ENCODE measurements at regions not wholly inside any gene's neighbourhood (a gene's known extent, or its start where the extent isn't known, plus 50 kb on each side); places are given as distances from the start of the nearest gene placed in this dataset.
"Not testable (repeated sequence)": the region's sequence is repeated elsewhere in the genome, so short reads cannot be mapped to it uniquely, and the experiment has no call there.

DNA sequence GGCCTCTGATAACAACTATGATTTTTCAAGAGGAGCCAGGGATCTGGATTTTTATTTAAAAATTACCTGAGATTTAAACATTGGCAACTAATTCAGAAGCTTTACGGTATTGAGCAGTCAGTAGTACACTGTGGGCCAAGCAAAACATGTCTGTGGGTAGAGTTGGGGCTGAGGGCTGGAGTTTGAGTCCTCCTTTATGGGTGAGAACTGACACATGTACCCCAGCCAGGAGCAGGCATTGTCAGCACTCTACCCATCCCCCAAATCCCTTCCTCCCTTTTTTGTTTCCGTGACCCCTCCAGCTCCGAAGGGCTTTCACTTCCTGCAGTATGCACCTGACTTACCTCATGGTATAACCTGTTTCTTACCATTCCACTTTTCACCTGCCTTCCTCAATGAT is 131.4 kb downstream of the SNX5 start:
- DNase-seq (ENCODE audit: low read depth, low spot score) = peak; percentile 23

DNA sequence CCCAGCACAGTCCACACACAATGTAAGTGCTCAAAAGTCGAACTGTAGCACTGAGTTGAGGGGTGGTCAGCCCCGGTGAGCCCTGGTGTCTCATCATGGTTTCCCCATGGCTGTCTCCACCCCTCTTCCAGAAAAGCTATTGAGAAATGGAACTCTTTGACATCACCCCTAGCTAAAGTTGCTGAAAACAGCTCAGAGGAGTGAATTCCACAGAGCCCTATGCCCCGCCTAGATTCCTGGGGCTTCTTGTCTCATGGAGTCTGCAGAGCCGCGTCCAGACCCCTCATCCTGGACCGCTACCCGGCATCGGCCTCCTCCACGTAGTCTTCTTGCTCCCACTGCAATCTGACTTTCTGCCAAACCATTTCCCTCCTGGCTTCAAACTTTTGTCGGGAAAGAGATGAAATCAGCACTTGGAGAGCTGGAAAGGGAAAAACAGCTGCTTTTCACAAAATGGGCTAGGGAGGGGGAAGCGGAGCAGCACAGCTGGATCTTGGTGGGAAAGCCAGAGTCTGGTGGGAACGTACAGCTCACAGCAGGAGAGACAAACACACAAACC is 132.2 kb downstream of the SNX5 start:
- DNase-seq (ENCODE audit: low read depth, low spot score) = peak; percentile 86

DNA sequence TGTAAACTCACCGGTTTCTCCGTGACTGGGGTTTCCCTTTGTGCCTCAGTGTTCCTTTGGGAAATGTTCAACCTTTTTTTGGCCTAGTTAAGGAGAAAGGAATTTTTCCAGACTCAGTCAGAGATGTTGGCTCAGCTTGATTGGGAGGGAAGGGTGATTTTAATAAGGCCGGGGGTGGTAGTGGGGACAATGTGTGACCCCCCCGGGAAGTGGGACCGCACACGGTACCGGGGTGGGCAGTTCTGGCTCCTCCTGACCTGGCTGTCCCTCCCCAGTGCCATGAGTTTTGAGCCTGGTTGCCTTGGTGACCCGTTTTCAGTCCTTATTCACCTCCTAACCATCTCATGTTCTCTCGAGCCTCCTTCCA is 132.7 kb downstream of the SNX5 start:
- no peak for DNase-seq (ENCODE audit: low read depth, low spot score)

DNA sequence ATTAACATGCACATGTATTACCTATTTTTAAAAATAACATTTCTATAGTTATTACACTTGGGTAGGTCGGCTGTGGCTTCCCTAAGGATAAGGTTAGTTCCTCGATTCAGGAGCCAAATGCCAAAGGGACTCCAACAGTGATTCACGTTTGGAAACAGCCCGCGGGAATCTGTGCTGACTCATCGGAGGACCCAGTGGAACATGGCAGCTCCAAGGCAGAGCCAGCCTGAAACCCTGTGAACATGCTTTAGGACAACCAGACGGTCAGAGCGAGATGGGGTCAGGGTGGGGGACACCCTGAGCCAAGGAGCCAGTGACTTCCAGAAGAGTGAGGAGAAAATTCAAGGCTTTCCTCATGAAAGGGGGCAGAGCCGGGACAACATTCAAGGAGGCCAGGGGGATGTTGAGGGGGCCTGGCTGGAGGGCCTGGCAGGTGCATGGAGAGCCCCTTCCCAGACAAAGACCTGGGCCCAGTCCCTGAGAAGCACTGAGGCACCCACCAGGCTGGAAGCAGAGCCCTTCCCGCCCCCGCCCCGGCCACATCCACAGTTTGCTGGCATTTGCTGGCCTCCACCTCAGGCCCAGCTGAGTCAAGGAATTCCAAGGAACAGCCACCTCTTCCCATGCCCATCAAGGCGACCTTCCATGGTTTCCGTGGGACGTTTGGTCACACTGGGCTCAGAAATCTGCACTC is 133.2 kb downstream of the SNX5 start:
- peak; percentile 89 for DNase-seq (ENCODE audit: low read depth, low spot score)

DNA sequence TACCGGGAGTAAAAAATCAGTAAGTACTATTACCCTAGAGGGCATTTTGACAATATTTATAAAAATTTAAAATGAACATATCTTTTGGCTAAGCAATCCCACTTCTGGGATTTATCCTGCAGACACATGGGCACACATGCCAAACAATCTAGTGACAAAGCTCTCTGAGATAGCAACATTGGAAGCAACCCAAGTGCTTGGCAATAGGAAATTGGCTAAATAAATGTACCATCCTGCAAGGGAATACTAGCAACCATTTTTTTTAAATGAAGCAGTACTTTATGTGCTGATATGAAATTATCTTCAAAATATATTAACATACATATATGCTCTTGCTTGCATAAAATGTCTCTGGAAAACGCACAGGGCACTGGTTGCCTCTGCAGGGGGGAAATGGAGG is 133.8 kb downstream of the SNX5 start:
- no peak for DNase-seq (ENCODE audit: low read depth, low spot score)

DNA sequence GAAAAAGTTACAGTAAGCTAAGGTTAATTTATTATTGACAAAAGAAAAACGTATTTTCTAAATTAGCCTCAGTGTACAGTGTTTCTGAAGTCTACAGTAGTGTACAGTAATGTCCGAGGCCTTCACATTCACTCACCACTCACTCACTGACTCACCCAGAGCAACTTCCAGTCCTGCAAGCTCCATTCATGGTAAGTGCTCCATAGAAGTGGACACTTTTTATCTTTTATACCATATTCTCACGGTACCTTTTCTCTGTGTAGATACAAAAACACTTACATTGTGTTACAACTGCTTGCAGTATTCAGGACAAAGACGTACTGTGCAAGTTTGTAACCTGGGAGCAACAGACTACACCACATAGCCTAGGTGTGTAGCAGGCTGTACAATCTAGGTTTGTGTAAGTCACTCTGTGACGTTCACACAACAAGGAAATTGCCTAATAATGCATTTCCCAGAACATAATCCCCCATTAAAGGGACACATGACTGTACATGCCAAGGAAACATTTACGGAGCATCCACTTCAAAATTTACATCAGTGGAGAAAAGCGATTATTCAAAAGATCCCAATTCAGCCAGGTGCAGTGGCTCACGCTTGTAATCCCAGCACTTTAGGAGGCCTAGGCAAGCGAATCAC is 133.4 kb downstream of the BANF2 start:
- DNase-seq (ENCODE audit: low read depth, low spot score) = no peak

DNA sequence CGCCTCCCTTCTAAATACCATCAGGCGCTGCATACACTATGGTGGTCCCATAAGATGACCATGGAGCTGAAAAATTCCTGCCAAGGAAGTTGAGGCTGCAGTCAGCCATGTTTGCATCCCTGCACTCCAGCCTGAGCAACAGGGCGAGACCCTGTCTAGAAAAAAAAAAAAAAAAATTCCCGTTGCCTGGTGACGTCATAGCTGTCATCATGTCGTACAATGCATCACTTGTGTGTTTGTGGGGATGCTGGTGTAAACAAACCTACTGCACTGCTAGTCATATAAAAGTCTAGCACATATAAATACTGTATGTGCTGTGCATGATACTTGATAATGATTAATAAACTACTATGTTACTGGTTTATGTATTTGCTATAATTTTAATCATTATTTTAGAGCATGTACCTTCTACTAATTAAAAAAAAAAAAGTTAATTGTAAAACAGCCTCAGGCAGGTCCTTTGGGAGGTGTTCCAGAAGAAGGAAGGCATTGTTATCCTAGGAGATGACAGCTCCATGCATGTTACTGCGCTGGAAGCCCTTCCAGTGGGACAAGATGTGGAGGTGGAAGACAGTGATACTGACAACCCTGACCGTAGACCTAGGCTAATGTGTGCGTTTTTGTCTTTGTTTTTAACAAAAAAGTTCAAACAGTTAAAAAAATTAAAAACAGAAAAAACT is 132.6 kb downstream of the BANF2 start:
- no peak for DNase-seq (ENCODE audit: low read depth, low spot score)

DNA sequence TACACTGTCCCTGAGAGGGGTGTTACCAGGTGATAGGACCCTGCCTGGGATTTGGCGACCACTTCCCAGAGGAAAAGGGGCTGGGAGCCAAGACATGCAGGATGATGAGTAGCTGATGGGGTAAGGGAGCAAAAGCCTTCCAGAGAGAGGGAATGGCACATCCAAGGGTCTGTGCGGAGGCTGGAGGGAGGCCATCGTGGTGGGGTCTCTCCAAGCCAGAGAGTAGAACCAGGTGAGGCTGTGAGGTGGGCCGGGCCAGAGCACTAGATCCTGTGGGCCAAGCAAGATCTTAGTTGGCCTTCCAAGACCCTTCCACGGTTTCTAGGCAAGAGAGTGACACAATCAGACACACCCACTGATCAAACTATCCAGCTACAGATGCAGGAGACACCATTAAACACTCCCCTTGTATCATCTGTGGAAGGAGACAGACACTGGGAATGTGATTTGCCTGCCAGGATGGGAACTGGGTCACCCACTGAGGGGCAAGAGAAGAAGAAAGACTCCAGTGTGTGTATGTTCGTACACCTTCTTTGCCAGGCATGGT is 128.9 kb downstream of the BANF2 start:
- no peak for DNase-seq (ENCODE audit: low read depth, low spot score)

DNA sequence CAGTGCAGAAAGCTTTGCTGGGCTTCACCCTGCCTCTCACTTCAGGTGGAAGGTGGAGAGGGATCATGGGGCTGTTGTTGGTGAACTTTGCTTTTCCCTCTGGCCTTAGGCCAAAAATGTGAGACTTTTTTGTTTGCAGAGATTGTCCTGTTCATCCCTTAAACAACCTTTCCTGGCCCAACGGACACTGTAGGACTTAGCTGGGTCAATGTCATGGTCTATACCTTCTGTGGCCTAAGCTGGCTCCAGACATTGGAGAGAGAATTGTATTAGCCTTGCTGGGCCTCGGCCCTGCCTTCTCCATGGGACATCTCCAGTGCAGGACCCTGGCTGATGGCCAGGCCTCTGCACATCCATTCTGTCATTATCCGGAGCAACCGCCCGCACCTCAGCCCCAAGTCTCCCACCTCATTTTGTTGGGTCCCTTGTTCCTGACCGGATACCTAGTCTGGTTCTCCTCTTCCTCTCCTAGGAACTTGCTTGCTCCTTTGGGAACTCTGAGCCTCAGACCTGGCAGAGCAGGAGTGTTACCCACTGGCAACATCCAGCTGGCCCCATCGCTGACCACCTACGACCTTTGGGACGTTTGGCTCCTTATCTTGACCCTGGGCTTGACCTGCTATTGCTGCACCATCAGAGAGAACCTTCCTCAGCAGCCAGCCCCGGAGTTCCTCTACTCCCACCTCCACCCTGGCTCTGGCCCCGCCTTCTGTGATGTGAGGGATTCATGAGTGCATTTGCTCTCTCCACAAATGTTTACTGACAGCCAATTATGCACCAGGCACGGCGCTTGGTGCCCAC is 128.2 kb downstream of the BANF2 start:
- DNase-seq (ENCODE audit: low read depth, low spot score) = no peak

DNA sequence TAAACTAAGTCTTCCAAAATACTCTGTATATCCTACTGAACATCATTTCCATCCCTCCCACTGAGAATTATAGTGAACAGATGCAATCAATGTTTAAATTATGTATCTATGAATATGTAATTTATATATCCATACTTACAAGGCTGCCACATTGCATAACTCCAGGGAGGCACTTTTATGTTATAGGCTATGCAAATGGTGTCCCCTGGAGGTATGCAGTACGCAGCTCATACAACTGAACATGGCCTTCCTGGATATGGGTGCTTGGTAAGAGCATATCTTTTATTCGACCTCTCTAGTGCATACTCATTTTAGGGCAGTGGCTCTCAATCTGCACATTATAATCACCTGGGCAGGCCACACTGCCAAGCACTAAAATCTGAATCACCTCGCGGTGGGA is 127.3 kb downstream of the BANF2 start:
- DNase-seq (ENCODE audit: low read depth, low spot score) = no peak

DNA sequence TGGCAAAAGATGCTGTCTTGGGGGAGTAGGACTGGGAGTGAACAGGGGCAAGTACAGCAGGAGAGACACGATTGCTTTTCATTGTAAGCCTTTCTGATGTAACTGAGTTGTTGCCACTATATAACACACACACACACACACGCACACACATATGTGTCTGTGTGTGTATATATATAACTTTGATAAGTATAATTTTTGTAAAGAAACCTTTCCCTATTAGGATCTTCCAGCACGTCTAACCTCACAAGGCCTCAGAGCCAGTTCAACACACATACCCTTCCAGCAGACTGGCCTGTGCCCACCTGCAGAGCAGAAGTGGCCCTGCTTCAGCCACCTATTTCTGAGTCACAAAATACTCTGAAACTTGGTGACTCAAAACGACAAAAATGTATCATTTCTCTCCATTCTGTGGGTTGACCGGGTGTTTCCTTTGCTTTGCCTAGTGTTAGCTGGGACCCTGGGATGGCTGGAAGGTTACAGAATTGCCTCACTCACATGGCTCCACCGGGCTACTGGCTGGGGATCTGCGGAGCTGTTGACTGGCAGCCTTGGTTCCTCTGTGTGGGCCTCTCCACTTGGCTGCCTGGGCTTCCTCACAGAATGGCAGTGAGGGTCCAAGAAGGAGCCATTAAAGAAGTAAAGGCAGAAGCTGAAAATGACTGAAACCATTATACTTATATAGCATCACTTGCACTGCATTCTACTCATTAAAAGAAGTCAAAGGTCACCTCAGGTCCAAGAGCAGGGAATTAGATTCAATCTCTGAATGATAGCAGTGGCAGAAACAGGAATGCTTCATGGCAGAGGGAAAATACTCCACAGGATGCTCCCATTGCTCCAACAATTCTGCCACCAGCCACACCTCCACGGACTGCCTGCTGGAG is 126.4 kb downstream of the BANF2 start:
- DNase-seq (ENCODE audit: low read depth, low spot score) = no peak

DNA sequence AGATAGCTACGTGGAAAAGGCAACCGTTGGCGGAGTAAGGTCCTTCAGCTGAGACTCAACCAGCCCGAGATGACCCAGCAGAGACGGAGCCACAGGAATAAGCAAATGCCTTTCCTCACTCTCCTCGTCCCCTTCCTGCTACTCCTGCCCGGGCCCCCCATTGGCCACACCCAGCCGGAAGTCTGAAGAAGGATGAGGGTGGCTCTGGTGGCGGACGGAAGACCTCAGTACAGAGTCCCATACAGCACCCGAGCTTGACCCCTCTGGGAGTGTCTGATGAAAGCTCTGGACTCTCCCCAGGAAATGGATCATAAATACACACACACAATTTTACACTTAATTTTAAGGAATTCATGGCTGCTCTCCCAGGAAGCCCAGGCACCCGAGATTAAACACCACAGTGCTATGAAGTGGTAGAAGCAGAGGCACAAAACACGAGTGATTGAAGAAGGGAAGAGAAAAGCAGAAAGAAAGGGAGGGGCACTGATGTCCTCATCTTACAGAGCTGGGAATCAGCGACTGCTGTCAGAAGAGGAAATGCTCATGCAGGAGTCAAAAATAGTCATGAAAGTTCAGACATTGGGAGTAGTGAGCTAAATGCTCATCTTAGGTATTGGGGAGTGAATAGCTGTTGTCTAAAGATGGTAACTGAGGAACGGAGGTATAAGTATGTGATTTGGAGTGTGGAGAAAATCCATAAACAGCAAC is 125.6 kb downstream of the BANF2 start:
- no peak for DNase-seq (ENCODE audit: low read depth, low spot score)

DNA sequence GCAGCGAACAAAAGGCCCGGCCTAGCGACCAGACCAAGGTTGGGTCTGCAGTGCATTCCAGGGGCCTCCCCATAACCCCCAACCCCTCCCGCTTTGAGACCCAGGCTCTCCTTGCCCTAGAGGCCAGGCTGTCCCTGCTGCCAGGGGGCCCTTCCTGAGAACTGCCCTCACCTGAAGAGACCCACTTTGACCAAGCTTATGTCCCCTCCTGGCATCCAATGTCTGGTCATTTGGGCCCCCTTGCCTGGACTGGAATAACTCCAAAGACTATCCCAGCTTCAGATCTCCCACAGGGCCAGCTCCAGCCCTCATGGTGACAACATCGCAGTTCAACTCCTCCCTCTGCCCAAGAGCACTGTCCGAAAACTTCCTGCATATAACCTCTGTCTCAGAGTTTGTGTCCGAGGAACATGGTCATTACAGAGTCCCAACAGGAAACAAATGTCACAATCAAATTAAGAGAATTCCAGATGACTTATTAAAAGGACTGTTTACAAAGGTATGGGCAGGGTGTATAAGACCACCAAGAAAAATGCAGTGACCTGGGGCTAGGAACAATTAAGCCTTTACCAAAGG is 125.0 kb downstream of the BANF2 start:
- no peak for DNase-seq (ENCODE audit: low read depth, low spot score)

DNA sequence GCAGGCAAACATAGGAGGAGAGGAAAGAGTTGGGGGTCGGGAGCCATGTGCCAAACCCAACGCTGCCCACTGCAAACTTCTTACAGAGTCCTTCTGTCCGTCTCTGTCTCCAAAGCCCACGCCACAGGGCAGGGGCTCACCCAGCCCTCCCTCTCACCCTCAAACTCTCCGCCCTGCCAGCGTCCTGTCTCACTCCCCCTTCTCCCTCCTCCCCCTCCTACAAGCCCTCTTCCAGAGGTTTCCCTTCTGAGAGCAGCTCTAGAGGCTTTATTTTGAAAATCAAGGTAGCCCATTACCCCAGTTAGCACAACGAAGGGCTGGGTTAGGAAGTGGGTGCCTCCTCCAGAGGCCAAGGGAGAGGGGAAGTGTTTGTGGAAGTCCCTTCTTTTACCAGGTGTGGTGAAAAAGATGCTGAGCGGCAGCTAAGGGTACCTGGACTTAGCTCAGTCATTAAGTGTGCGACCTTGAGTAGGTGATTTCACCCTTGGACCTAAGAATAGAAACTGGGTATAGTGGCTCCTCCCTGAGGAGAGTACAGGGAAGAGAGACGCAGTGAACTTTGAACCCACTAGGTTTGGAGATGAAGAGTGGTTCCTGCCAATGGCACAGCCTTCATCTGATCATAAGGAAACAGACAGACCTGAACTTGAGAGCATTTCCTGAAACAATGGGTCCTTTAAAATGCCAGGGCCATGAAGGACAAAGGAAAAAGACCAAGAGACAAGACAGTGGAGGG is 123.8 kb downstream of the BANF2 start:
- no peak for DNase-seq (ENCODE audit: low read depth, low spot score)

DNA sequence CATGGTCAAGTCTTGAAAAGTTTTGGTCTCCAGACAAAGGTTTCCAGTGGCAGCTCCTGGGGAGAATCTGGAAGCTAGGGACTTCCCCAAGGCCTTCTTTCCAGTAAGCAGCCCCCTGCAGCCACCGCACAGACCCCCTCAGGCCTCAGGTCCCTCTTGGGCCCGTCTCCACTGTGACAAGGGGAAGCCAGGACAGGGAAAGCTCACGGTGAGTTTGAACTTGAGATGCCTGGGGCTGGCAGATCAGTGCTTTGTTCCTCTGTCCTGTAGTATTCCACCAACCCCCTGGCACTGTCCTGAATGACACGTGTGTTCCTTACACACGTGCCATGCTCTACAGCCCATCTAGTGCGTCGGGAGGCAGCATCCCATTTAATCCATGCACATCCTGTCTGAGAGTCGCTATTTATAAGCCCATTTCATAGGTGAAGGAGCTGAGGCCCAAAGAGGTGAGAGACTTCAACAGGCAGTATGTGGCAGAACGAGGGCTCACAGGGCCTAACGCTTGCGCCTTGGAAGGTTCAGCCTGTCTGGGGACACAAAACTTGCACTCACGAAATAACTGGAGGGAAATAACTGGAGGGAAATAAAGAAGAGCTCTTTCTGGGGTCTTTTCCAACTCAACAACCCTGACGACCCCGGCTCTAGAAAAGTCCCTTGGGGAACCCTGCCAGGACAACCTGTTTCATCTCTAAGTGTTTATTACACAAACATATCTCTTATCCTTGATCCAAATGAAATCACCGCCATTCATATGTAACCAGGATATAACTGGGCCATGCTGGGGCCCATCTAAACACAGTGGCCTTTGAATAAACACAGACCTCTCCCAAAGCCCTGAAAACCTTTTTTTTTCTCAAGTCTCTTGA is 123.0 kb downstream of the BANF2 start:
- no peak for DNase-seq (ENCODE audit: low read depth, low spot score)

DNA sequence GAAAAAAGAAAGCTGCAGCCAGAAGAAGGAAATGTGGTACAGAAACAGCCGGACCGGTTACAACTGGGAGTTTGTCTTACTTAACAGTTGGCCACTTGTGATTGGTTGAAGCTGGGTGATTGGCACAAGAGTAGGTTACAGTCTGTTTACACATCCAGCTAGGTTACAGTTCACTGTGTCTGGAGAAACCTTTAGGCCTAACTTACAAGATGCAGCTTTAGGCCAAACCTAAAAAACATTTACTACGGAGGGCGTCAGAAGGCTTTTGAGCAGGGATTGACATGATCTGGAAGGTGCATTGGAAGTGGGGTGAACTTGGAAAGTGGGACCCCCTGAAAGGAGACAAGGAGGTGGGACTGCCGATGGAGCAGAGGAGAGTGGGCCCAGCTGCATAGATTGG is 122.3 kb downstream of the BANF2 start:
- DNase-seq (ENCODE audit: low read depth, low spot score) = peak; percentile 69

DNA sequence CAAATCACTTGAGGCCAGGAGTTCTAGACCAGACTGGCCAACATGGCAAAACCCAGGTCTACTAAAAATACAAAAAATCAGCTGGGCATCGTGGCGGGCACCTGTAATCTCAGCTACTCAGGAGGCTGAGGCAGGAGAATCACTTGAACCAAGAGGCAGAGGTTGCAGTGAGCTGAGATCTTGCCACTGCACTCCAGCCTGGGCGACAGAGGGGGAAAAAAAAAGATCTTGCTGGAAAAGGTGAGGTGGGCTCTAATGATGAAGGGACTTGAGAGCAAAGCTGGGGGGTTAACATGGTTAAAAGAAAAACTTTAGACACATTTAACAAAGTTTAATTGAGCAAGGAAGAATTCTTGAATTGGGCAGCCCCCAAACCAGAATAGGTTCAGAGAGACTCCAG is 121.8 kb downstream of the BANF2 start:
- not testable (repeated sequence) for DNase-seq (ENCODE audit: low read depth, low spot score)

Measured in astrocyte of the hippocampus (primary cell).